Stimulated activated naive CD4-positive, alpha-beta T cell (primary cell): ENCODE measurements at regions not wholly inside any gene's neighbourhood (a gene's known extent, or its start where the extent isn't known, plus 50 kb on each side); places are given as distances from the start of the nearest gene placed in this dataset.
A peak's percentile ranks its signal among the peaks of the same experiment; 100 is the strongest.

Experiments used
- DNase-seq, 6 experiments: peaks; one replicate each; lab custom pipeline; 2025; lab: John Stamatoyannopoulos, UW

DNA sequence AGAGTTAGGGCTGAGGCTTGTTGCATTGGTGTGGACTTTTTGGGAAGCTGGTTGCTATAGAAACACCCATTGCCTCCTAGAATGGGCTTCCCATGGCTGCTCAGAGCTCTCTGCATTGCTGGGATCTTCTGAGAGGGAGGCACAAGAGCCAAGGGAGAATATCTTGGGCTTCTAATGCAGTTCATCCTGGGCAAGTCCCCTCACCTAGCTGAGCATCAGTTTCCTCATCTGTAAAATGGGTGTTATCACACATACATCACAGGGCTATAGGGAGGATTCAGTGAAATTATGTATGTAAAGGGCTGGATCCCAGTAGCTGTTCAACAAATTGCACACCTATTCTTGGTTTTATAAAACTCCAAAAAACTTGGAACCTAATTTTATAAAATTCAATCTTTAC lies 106.1 kb upstream of the ALDH1B1 start:
- DNase-seq: no peak

DNA sequence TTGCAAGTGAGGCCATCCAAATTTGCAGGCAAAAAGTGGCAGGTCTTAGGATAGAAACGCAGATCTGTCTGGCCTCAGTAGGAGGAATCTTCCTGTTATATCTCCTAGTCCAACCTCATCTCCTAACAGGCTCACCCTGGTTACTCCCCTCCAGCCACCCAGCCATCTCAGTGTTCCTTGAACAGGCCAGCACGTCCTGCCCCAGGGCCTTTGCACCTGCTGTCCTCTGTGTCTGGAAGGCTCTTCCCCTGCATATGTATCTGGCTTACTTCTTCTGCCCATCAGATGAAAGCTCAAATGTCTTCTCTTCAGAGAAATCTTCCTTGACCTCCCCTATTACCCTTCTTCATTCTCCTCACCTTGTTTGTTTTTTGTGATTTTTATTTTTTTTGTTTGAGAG lies 107.3 kb upstream of the ALDH1B1 start:
- no peak for DNase-seq

GRCh38 chr9:38284588-38285051 lies 107.9 kb upstream of the ALDH1B1 start:
- no peak for DNase-seq

GRCh38 chr9:38284039-38284575 lies 108.4 kb upstream of the ALDH1B1 start:
- no peak for DNase-seq

GRCh38 chr9:38282756-38283155 lies 109.7 kb upstream of the ALDH1B1 start:
- no peak for DNase-seq

DNA sequence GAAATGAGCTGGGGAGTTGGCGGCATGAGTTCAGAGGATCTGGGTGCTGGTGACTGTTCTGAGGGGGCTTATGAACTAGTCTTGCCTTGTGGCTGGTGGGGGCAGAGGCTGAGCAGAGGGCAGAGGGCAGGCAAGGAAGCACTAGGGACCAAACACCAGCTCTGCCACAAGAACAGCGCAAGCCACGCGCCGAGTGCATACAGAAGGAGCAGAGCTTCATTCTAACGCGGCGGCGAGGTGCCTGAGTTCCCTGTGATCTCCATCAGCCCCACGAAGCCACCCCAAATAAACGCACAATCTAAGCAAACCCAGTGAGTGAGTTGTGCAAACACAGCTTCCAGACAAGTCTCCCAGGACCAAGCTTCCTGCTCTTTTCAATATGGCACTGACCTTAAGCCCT lies 110.6 kb upstream of the ALDH1B1 start:
- no peak for DNase-seq

DNA sequence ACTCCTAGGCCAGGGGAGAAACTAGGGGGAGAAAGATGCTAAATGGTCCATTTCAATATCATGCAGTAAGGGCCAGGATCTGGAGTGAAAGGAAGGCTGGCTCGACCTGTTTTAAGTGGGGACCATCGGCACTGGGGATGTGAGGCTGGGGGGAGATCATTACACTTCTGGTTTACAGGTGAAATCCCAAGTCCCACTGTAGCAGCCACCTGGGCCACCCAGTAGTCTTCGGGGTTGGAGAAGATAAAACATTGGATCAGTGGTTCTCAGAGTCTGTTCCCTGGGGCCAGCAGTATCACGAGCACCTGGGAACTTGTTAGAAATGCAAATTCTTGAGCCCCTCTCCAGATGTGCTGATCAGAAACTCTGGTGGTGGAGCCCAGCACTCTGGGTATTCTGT lies 111.3 kb upstream of the ALDH1B1 start:
- no peak for DNase-seq

- DNase-seq: no peak
These were observed 112.2 kb upstream of the ALDH1B1 start for GRCh38 chr9:38280251-38280800.

DNA sequence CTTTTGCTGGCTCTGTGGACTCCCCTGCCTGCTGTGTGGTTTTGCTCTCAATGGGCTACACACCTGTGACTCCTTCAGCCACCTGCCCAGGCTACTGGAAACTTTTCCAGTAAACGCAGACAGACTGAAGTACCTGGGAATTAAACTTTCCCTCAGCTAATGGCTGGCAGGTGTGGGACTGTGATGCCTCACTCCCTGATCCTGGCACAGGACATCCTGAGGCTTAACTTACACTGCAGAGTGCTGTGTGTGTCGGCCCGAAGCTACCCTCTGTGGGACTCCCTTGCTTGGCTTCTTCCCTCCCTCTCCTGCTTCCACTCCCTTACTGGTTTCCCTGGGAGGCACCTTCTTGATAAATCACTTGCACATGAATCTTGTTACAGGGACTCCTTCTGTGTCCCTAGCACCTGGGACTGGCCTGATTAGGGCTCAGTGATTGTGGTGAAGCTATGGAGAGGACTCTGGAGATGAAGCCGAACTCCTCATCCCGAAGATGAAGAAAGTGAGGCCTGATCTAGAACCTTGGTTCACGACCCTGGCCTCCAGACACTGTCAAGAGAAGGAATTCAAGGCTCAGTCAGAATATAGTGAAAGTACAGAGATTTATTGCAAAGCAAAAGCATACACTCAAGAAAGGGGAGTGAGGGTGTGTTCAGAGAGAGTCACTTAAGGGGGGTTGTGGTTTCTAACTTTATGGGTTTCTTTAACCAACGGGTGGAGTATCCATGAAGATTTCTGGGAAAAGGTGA lies 113.4 kb upstream of the ALDH1B1 start:
- DNase-seq: no peak

DNA sequence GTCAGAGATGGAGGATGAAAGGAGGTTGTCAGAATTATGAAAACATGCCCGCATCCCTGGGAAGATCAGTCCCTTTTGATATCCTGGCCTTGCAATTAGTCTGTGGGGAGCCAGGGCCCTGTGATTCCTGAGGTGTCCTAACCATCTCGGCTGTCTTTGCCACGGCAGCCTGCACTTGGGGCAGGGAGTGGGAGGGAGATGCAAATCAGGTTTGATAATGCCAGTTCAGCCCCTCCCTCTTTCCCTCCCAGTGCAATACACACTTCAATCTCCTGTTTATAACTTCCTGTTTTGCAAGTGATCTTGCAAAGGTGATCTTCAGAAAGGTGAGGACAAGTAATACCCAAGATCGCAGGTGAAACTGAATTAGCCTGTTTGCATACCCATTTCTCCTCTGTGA lies 114.0 kb upstream of the ALDH1B1 start:
- peak in 1 of 6 experiments; percentile 8 for DNase-seq

GRCh38 chr9:38277601-38278200 lies 114.8 kb upstream of the ALDH1B1 start:
- DNase-seq: no peak

GRCh38 chr9:38276771-38277439 lies 115.6 kb upstream of the ALDH1B1 start:
- DNase-seq: no peak

DNA sequence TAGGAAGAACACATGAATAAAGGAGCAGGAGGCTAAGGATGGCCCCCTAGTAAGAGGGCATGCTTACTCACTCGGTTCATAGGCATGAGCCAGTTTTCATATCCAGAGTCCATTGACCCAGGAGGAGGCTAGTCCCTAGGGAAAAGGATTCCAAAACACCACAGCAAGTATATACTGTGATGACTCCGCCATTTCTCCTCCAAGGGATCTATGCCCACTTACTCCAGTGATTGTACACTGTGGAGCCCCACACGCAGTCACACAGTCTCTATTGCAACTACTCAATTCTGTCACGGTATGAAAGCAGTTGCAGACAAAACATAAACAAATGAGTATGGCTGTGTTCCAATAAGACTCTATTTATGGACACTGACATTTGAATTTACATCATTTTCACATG lies 117.7 kb upstream of the ALDH1B1 start:
- no peak for DNase-seq

GRCh38 chr9:38272710-38273109 lies 119.8 kb upstream of the ALDH1B1 start:
- no peak for DNase-seq

GRCh38 chr9:38271666-38272241 lies 120.7 kb upstream of the ALDH1B1 start:
- no peak for DNase-seq

- DNase-seq: no peak
These were observed 122.7 kb upstream of the ALDH1B1 start for GRCh38 chr9:38269775-38270174.

DNA sequence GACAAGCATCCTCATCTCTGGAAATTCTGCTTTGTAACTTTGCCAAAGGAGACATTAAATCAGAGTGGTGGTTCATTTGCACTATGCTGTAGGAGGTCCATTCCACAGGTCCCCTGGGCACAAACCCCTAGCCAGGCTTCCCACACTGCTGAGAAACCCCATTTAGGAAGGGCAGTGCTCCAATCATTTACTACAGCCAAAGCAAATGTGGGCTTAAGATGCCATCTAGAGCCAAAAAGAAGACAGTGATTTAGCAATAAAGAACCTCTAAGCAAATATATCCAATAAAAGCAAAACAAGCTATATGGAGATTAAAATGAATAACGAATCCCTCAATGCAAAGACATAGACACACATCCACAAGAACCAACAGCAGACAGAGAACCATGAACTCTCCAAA lies 129.0 kb upstream of the ALDH1B1 start:
- no peak for DNase-seq

GRCh38 chr9:38259519-38260218 lies 132.8 kb upstream of the ALDH1B1 start:
- no peak for DNase-seq

- DNase-seq: no peak
These were observed 133.4 kb upstream of the ALDH1B1 start for GRCh38 chr9:38259056-38259455.

- DNase-seq: no peak
These were observed 134.8 kb upstream of the ALDH1B1 start for GRCh38 chr9:38257626-38258215.

DNA sequence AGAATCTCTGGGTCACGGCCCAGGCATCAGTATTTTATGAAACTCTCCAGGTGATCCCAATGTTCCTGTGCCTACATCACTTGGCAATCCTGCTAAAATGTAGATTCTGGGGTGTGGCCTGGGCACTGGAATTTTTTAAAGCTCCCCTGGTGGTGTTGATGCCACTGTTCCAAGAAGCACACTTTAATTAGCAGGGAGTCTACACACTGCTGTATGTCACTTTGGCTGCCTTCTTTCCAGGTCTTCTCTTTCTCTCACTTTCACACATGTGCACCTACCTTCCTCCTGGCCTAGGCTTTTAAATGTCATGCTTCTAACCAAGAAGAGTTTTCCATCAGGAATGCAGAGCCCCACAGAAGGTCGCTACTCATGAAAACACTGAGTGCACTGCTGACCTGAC lies 136.0 kb upstream of the ALDH1B1 start:
- no peak for DNase-seq
